Jurkat, Clone E6-1 (cell line): ENCODE measurements at regions not wholly inside any gene's neighbourhood (a gene's known extent, or its start where the extent isn't known, plus 50 kb on each side); places are given as distances from the start of the nearest gene placed in this dataset.

Experiments
- DNase-seq: peaks from one replicate; pipeline ENCODE4 v3.0.0-alpha.2; 2011; ENCODE audit warnings: low read depth, low spot score
- H3K4me3 ChIP-seq: 2 replicates; pipeline ENCODE4 v1.5.1; 2011; ENCODE audit warnings: mild to moderate bottlenecking, low read length, control low read depth, moderate library complexity

DNA sequence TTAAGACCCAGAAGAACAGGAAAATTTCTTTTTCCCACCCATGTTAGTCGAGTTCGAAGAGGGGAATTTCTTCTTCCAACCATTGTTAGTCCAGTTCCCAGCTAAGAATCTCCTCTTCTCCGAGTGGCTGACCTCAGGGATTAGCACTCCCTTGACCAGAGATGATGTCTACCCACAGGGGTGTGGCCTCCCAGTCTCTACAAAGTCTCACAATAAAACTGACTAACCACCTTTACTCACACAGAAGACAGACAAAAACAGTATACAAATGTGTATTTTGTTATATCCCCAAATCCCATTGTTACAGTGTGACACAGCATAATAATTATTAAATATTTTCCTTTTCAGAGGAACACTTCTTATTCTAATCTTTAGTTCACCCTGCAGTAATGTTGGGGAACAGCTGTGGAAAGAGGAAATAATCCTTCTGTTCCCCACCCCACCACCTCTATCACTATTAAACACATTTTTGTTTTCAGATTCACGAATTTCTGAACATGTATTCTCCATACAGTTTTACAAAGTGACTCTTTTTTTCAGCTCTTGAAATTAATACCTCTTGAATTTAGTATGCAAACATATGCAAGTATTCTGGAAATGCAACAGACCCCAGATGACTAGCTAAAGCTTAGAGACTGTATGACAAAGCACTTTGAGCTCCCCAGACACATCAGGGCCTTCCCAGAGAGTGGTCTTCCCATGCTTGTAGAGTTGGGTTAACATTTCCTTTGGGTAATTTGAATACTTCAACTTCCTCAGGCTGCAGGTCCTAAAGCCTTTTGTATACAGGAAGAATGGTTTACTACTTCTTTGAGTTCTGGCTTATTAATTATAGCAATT is 62.5 kb upstream of the NFKB1 start:
- H3K4me3 ChIP-seq: no peak overlapping the region
- DNase-seq: no peak

DNA sequence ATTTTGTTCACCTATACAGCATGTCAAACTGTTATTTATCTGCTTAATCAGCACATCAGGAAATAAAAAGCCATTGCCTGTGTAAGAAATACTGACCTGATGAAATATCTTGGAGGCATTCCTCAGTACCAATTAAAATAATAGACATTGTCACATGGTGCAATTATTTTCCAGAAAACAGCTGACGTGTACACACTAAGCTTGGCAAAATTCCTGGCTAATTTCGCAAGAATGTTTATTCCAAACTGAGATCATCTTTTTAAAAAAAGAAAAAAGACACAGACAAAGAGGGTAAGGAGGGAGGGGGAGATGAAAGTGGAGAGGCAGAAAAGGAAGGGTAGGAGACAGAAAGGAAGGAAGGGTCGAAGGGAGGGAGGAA is 61.9 kb upstream of the NFKB1 start:
- no peak for DNase-seq
- no peak overlapping the region for H3K4me3 ChIP-seq

DNA sequence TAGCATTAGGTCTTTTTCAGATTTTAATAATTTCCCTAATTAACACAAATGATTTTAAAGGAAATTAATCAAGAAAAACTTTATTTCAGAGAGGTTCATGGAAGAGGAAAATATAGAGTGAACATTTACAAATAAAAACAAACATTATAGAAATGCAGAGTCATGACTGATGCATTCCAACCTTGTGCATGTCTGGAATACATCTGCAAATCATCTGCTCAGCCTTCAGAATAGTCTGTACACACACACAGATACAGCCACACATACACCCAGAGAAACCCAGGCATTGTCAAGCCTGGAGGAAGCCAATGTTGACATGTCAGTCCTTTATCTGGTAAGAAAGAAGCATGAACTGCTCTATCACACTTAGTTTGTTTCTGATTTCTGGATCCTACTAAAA is 61.3 kb upstream of the NFKB1 start:
- no peak overlapping the region for H3K4me3 ChIP-seq
- no peak for DNase-seq

DNA sequence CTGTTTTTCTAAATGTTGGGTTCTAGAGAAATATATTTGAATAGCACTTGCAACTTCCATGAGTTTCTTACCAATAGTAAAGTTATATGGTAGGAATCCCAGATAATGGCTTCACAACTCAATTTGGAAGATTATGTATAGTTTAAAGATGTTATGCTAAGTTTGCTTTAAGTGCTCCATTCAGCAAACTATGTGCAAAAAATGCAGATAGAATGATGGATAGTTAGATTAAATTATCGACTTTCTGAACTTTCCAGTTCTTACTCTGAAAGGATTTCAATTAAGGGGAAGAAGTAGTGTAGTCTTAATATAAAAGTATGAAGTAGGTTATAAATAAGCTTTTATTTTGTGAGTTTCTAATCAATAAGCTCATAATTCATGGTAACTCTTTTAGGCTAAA is 60.7 kb upstream of the NFKB1 start:
- no peak for DNase-seq
- no peak overlapping the region for H3K4me3 ChIP-seq

DNA sequence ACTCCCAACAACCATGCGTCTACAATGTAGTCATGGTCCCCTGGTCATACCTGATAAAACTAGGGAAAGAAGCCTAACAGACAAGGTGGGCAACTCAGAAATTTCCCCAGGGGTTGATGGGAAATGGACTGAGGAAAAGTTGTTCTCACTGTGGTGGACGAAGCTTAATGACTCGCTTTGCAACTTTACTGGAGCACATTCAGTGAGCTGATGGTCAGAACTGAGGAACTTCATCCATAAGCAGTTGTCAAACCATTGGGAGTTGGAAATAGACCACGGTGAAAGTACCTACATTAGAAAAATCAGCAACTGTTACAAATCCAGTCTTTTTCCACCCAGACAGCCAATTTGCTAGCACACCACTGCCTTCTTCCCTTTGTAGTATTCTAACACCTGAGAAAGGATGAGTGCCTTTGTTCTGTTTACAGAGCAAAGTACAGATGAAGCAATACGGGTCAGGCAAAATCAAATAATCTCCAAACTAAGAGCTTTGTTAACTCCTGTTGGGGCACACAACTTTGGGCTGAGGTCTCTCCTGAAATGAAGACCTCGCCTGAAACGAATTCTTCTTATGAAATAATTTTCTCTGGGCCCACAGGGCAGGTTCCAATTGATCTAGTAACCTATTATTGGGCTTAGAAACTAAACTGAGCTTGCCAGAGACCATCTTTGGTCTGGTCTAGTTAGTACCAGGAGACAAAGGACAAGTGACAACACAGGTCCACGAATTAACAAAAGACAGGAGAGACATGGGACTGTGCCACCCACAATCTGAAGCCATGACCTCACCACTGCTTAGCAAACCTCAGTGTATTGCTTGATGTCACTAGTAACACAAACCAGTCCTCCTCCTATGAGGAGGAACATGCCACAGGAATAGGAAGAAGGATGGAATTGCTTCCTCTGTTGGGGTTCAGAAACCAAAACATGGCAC is 58.9 kb upstream of the NFKB1 start:
- no peak for DNase-seq
- H3K4me3 ChIP-seq: no peak overlapping the region

DNA sequence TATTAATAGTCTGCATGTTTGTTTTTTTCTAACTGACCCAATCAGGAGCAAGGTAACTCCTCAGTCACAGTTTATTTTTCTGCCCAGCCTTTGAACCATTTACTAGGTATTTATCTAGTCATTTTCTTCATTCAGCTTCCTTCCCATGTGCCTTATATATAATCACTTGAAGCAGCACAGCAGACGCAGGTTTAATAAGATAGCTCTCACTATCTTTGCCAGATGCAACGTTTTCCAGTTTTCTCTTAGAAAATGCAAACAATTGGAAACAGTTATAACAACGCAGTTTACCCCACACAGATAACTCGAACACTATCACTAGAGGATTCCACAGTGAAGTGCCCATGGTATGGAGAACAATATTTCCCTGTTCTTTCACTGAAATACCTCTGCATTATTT is 56.4 kb upstream of the NFKB1 start:
- DNase-seq: no peak
- no peak overlapping the region for H3K4me3 ChIP-seq

DNA sequence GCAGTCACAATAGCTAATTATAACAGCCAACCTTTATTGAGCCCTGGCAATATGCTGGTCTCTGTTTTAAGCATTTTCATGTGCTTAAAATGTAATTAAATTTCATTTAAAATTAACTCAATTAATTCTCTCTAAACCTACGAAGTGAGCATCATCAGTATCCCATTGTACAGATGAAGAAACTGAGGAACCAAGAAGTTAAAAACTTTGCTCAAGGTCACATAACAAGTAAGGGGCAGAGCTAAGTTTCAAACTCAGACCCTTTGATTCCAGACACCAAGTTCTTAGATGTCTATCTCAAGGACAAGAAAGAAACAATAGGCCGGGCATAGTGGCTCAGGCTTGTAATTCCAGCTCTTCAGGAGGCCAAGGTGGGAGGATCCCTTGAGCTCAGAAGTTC is 55.9 kb upstream of the NFKB1 start:
- DNase-seq: no peak
- H3K4me3 ChIP-seq: no peak overlapping the region

DNA sequence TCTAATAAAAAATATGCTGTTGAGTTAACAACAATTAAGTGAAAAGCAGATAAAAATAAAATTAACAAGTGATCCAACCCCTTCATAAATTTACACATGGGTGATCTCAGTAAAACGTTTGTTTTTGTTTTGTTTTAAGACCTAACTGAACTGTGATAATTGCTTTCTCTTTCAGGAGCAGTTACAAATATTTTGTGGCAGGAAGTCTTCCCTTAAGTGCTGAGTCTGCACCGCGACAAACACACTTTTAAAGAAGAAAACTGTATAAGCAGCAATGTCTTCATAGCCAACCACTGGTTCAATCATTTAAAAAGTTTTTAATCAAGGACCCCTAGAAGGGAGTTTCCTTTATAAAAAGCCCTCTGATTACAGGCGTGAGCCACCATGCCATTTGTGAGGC is 53.7 kb upstream of the NFKB1 start:
- DNase-seq: peak; percentile 51
- H3K4me3 ChIP-seq: no peak overlapping the region

DNA sequence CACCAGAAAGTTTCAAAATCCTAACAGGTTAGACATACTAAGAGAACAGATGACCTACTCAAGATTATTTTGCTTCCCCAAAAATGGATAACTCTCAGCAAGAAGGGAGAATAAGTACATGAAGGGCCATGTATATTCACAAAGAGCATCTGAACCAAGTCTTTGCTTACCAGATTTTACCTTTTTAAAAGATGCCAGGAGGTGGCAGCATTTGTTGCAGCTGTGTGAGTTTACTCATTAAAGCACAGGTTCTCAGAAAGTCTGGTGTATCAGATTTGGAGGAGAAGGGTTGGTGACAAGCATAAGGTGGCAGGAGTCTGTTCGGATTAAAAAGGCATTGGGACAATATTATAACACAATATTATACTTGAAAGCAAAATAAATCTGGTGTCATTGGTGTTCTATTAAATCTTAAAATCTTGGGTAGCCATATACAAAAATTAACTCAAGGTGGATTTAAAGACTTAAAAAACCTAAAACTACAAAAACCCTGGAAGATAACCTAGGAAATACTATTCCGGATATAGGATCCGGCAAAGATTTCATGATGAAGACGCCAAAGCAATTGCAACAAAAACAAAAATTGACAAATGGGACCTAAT is 51.3 kb upstream of the NFKB1 start:
- H3K4me3 ChIP-seq: no peak overlapping the region
- DNase-seq: peak; percentile 76

DNA sequence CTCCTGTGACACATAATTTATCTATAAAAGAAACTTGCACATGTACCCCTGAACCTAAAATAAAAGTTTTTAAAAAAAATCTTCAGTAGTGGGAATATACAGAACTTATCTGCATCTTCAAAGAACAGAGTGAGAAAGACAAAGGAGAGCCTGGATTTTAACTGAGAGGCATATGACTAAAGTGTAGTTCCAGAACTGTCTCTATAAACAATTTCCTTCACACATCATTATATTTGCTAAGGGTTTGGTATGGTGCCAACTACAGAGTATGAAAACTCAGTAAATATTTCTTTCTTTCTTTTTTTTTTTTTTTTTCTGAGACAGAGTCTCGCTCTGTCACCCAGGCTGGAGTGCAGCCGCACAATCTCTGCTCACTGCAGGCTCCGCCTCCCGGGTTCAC is 49.9 kb upstream of the NFKB1 start:
- H3K4me3 ChIP-seq: no peak overlapping the region
- DNase-seq: no peak
